Neural cell (in vitro differentiated cells): ENCODE measurements at regions not wholly inside any gene's neighbourhood (a gene's known extent, or its start where the extent isn't known, plus 50 kb on each side); places are given as distances from the start of the nearest gene placed in this dataset.

Experiments
- H2AFZ ChIP-seq: fragments of 200-600, 300-800 bp; sonication (generic), shearing (Covaris generic); 2 replicates; pipeline ENCODE4 v1.6.0; 2014; ENCODE audit warnings: low read depth, mild to moderate bottlenecking, antibody characterized with exemption, low read length, moderate library complexity
- H3F3A ChIP-seq: fragments of 200-600 bp; shearing (Covaris generic); 2 replicates; pipeline ENCODE4 v1.6.1; 2016; ENCODE audit warnings: mild to moderate bottlenecking, moderate library complexity, mixed read lengths, antibody characterized with exemption, low read length; ENCODE audit not compliant: insufficient read depth, poor library complexity, severe bottlenecking
- H3K27ac ChIP-seq: fragments of 200-600, 300-800 bp; sonication (generic), shearing (Covaris generic); 2 replicates; pipeline ENCODE4 v1.5.1; 2014; ENCODE audit warnings: mild to moderate bottlenecking, low read length, moderate library complexity
- H3K27me3 ChIP-seq: fragments of 300-800, 200-600 bp; sonication (generic), shearing (Covaris generic); 2 replicates; pipeline ENCODE4 v1.6.0; 2014; ENCODE audit warnings: mild to moderate bottlenecking, low read depth, low read length, moderate library complexity; ENCODE audit not compliant: insufficient read depth
- H3K36me3 ChIP-seq: fragments of 300-800, 200-600 bp; sonication (generic), shearing (Covaris generic); 2 replicates; pipeline ENCODE4 v1.5.1; 2014; ENCODE audit warnings: mild to moderate bottlenecking, antibody characterized with exemption, low read length, moderate library complexity; ENCODE audit not compliant: insufficient read depth
- H3K4me2 ChIP-seq: fragments of 300-800, 200-600 bp; sonication (generic), shearing (Covaris generic); 2 replicates; pipeline ENCODE4 v1.6.0; 2014; ENCODE audit warnings: mild to moderate bottlenecking, low read length
- H3K4me3 ChIP-seq: fragments of 300-800, 200-600 bp; sonication (generic), shearing (Covaris generic); 2 replicates; pipeline ENCODE4 v1.5.1; 2014; ENCODE audit warnings: mild to moderate bottlenecking, low read length, moderate library complexity
- H3K79me2 ChIP-seq: fragments of 200-600 bp; shearing (Covaris generic); replicated peaks from 2 replicates; pipeline ENCODE4 v1.6.0; 2014; ENCODE audit warnings: mild to moderate bottlenecking, low read length, moderate library complexity; ENCODE audit not compliant: insufficient read depth
- H3K9ac ChIP-seq: fragments of 300-800, 200-600 bp; sonication (generic), shearing (Covaris generic); 2 replicates; pipeline ENCODE4 v1.6.1; 2016; ENCODE audit warnings: mild to moderate bottlenecking, low read length, mixed read lengths
- H3K9me2 ChIP-seq: fragments of 200-600 bp; shearing (Covaris generic); 2 replicates; pipeline ENCODE4 v1.6.1; 2016; ENCODE audit warnings: mild to moderate bottlenecking, low read length, mixed read lengths; ENCODE audit not compliant: insufficient read depth
- H3K9me3 ChIP-seq: fragments of 200-600, 300-800 bp; sonication (generic), shearing (Covaris generic); 2 replicates; pipeline ENCODE4 v1.6.1; 2016; ENCODE audit warnings: mild to moderate bottlenecking, mixed run types, low read length, moderate library complexity, mixed read lengths
- H4K20me1 ChIP-seq: fragments of 200-600 bp; shearing (Covaris generic); 2 replicates; pipeline ENCODE4 v1.6.1; 2016; ENCODE audit warnings: mild to moderate bottlenecking, mixed run types; ENCODE audit not compliant: insufficient read depth
- EP300 ChIP-seq: fragments of 450-650 bp; conservative IDR thresholded peaks from 2 replicates; pipeline ENCODE4 v1.6.1; 2014; ENCODE audit warnings: antibody characterized with exemption, mild to moderate bottlenecking, moderate library complexity; ENCODE audit not compliant: poor library complexity, severe bottlenecking
- EZH2 ChIP-seq: fragments of 200-600, 300-800 bp; shearing (Covaris generic), sonication (generic); IDR thresholded peaks from 2 replicates; pipeline ENCODE4 v1.6.1; 2014; ENCODE audit warnings: antibody characterized with exemption, low read length, borderline replicate concordance, mild to moderate bottlenecking; ENCODE audit not compliant: insufficient read depth, poor library complexity, severe bottlenecking
- MXI1 ChIP-seq: fragments of 450-650 bp; conservative IDR thresholded peaks from 2 replicates; pipeline ENCODE4 v1.6.1; 2014; ENCODE audit warnings: antibody characterized with exemption, mild to moderate bottlenecking; ENCODE audit not compliant: poor library complexity, severe bottlenecking
- POLR2AphosphoS5 ChIP-seq: IDR thresholded peaks from 2 replicates; pipeline ENCODE4 v1.6.1; 2012
- RAD21 ChIP-seq: fragments of 450-650 bp; conservative IDR thresholded peaks from 2 replicates; pipeline ENCODE4 v1.6.1; 2014; ENCODE audit warnings: antibody characterized with exemption, mild to moderate bottlenecking, moderate library complexity
- SMC3 ChIP-seq: fragments of 450-650 bp; conservative IDR thresholded peaks from 2 replicates; pipeline ENCODE4 v1.6.1; 2014; ENCODE audit warnings: antibody characterized with exemption, mild to moderate bottlenecking, moderate library complexity; ENCODE audit not compliant: poor library complexity
- TAF1 ChIP-seq: IDR thresholded peaks from 2 replicates; pipeline ENCODE4 v1.6.1; 2012; ENCODE audit warnings: low read depth
- TF ChIP-seq, protein P1 (sequence below): fragments of 450-650 bp; IDR thresholded peaks from 2 replicates; pipeline ENCODE4 v1.5.1; 2014; ENCODE audit warnings: antibody characterized with exemption, mild to moderate bottlenecking, moderate library complexity; ENCODE audit not compliant: poor library complexity, severe bottlenecking
- TF ChIP-seq, protein P2 (sequence below): IDR thresholded peaks from 2 replicates; pipeline ENCODE4 v1.6.1; 2012; ENCODE audit warnings: borderline replicate concordance

DNA sequence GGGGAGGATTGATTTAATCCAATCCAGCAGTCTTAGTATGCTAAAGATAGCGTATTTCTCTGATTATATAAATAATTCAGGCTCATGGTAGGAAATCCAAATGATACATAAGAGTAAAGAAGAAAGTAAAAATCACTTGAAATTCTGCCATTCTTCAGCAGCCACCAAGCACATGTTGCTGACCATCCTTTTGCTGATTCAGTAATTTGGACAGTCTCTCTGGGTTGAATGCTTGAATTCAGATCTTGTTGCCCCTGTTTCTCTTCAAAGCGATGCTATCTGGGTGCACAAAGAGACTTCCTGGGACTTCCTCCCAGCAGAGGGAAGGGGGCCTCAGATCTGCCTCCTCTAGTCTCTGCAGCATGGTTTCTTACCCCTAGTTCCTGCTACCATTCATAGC is 609.1 kb downstream of the UTRN start:
- Histone ChIP-seq H3K9ac (no peak overlapping the region), H2AFZ (no peak overlapping the region)
- TF ChIP-seq, protein P1, sequence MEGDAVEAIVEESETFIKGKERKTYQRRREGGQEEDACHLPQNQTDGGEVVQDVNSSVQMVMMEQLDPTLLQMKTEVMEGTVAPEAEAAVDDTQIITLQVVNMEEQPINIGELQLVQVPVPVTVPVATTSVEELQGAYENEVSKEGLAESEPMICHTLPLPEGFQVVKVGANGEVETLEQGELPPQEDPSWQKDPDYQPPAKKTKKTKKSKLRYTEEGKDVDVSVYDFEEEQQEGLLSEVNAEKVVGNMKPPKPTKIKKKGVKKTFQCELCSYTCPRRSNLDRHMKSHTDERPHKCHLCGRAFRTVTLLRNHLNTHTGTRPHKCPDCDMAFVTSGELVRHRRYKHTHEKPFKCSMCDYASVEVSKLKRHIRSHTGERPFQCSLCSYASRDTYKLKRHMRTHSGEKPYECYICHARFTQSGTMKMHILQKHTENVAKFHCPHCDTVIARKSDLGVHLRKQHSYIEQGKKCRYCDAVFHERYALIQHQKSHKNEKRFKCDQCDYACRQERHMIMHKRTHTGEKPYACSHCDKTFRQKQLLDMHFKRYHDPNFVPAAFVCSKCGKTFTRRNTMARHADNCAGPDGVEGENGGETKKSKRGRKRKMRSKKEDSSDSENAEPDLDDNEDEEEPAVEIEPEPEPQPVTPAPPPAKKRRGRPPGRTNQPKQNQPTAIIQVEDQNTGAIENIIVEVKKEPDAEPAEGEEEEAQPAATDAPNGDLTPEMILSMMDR: no peak
- TF ChIP-seq MXI1 (no peak), EP300 (no peak), RAD21 (no peak), POLR2AphosphoS5 (no peak), SMC3 (no peak), EZH2 (no peak), TAF1 (no peak)
- TF ChIP-seq, protein P2, sequence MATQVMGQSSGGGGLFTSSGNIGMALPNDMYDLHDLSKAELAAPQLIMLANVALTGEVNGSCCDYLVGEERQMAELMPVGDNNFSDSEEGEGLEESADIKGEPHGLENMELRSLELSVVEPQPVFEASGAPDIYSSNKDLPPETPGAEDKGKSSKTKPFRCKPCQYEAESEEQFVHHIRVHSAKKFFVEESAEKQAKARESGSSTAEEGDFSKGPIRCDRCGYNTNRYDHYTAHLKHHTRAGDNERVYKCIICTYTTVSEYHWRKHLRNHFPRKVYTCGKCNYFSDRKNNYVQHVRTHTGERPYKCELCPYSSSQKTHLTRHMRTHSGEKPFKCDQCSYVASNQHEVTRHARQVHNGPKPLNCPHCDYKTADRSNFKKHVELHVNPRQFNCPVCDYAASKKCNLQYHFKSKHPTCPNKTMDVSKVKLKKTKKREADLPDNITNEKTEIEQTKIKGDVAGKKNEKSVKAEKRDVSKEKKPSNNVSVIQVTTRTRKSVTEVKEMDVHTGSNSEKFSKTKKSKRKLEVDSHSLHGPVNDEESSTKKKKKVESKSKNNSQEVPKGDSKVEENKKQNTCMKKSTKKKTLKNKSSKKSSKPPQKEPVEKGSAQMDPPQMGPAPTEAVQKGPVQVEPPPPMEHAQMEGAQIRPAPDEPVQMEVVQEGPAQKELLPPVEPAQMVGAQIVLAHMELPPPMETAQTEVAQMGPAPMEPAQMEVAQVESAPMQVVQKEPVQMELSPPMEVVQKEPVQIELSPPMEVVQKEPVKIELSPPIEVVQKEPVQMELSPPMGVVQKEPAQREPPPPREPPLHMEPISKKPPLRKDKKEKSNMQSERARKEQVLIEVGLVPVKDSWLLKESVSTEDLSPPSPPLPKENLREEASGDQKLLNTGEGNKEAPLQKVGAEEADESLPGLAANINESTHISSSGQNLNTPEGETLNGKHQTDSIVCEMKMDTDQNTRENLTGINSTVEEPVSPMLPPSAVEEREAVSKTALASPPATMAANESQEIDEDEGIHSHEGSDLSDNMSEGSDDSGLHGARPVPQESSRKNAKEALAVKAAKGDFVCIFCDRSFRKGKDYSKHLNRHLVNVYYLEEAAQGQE: no peak

DNA sequence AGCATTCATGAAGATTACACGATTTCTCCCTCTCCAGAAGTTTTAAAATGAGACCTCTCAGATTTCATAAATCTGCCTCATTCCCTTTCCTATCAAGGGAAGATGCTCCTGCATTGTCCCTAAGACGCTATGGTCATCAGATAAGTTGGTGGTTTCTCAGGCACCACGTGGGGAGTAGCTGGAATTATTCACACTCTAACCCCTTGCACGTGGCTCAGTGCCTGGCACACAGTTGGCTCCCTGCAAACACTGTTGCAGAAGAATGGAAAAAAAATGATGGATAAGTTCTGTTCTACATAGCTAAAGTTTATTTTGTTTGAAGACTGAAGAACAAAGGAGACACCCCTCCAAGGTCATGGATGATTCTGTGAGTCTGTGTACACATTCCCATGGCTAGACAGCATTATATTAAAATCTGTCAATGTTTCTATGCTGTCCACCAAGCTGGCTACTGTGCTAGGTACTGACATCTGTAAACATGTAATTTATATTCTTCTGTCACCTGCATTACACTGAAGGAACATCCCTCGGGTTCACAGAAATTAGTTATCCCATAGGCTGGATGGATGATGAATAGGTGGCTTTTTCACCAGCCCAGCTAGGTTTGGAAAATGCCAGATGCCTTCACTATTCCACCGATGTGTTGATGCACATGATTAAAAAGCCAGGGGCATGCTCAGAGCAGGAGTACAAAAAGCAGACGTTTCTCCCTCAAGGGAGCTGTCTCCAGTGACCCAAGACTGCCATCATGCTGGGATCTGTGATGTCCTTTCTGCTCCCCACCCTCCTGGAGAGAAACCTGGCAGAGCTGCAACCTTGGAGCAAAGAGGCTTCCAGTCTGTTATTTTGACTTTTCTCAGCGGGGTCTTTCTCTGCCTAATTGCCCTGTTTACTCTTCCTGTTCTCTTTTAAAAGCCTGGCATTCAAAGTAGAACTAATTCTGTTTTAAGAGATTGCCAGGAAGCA is 610.5 kb downstream of the UTRN start:
- Histone ChIP-seq H3K4me2 (no peak overlapping the region), H3K36me3 (no peaks in the 10 kb centered on the region), H2AFZ (no peak overlapping the region), H4K20me1 (no peaks in the 10 kb centered on the region), H3K9ac (no peak overlapping the region), H3K9me3 (no peaks in the 10 kb centered on the region), H3K27ac (no peak overlapping the region), H3K9me2 (no peaks in the 10 kb centered on the region), H3K27me3 (no peaks in the 10 kb centered on the region), H3F3A (no peaks in the 10 kb centered on the region), H3K79me2 (no peaks in the 10 kb centered on the region), H3K4me3 (no peak overlapping the region)
- TF ChIP-seq EP300 (no peak), SMC3 (no peak), MXI1 (no peak), RAD21 (no peak), POLR2AphosphoS5 (no peak), TAF1 (no peak), EZH2 (no peak)
- TF ChIP-seq, protein P2: no peak
- TF ChIP-seq, protein P1: no peak

More for the DNA sequence above, 609.1 kb downstream of the UTRN start:
- Histone ChIP-seq H4K20me1 (no peaks in the 10 kb centered on the region), H3K4me2 (no peak overlapping the region), H3K9me2 (no peaks in the 10 kb centered on the region), H3K27ac (no peak overlapping the region), H3F3A (no peaks in the 10 kb centered on the region), H3K79me2 (no peaks in the 10 kb centered on the region), H3K4me3 (no peak overlapping the region), H3K9me3 (no peaks in the 10 kb centered on the region), H3K27me3 (no peaks in the 10 kb centered on the region), H3K36me3 (no peaks in the 10 kb centered on the region)
